MM.1S (cell line): ENCODE measurements at regions not wholly inside any gene's neighbourhood (a gene's known extent, or its start where the extent isn't known, plus 50 kb on each side); places are given as distances from the start of the nearest gene placed in this dataset.

Experiments used
- EZH2 ChIP-seq: fragments of 300-600 bp; sonication (generic); optimal IDR thresholded peaks from 2 replicates; pipeline ENCODE3; 2017; ENCODE audit warnings: low read depth, mild to moderate bottlenecking, antibody characterized with exemption, low read length, mixed read lengths
- TF ChIP-seq, protein P1 (sequence below): fragments of 300-600 bp; sonication (generic); IDR thresholded peaks from 2 replicates; pipeline ENCODE4 v1.5.1; 2016; ENCODE audit warnings: antibody characterized with exemption, low read length, mixed read lengths

DNA sequence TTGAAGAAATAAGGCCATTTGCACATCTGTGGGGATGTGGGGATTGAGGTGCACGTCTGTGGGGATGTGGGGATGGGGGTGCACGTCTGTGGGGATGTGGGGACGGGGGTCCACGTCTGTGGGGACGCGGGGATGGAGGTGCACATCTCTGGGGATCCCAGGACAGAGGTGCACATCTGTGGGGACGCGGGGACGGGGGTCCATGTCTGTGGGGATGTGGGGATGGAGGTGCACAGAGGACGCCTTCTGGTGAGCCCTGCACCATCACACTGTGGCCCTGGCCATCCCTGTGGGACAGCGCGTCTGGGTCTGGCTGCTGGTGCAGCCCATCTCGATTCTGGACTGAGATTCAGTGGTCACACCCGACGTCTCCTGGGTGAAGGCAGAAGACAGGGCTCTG, 161.4 kb downstream of the LAT start:
- TF ChIP-seq, protein P1, sequence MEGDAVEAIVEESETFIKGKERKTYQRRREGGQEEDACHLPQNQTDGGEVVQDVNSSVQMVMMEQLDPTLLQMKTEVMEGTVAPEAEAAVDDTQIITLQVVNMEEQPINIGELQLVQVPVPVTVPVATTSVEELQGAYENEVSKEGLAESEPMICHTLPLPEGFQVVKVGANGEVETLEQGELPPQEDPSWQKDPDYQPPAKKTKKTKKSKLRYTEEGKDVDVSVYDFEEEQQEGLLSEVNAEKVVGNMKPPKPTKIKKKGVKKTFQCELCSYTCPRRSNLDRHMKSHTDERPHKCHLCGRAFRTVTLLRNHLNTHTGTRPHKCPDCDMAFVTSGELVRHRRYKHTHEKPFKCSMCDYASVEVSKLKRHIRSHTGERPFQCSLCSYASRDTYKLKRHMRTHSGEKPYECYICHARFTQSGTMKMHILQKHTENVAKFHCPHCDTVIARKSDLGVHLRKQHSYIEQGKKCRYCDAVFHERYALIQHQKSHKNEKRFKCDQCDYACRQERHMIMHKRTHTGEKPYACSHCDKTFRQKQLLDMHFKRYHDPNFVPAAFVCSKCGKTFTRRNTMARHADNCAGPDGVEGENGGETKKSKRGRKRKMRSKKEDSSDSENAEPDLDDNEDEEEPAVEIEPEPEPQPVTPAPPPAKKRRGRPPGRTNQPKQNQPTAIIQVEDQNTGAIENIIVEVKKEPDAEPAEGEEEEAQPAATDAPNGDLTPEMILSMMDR = no peak
- no peak for TF ChIP-seq EZH2
